HG03439 (cell line): ENCODE measurements at regions not wholly inside any gene's neighbourhood (a gene's known extent, or its start where the extent isn't known, plus 50 kb on each side); places are given as distances from the start of the nearest gene placed in this dataset.
A peak's percentile ranks its signal among the peaks of the same experiment; 100 is the strongest.

Experiments
- ATAC-seq: cut with Tn5 transposase; IDR thresholded peaks from one replicate; pipeline ENCODE4 v1.9.1; 2021; ENCODE audit warnings: mild to moderate bottlenecking, moderate library complexity; ENCODE audit not compliant: unreplicated experiment

DNA sequence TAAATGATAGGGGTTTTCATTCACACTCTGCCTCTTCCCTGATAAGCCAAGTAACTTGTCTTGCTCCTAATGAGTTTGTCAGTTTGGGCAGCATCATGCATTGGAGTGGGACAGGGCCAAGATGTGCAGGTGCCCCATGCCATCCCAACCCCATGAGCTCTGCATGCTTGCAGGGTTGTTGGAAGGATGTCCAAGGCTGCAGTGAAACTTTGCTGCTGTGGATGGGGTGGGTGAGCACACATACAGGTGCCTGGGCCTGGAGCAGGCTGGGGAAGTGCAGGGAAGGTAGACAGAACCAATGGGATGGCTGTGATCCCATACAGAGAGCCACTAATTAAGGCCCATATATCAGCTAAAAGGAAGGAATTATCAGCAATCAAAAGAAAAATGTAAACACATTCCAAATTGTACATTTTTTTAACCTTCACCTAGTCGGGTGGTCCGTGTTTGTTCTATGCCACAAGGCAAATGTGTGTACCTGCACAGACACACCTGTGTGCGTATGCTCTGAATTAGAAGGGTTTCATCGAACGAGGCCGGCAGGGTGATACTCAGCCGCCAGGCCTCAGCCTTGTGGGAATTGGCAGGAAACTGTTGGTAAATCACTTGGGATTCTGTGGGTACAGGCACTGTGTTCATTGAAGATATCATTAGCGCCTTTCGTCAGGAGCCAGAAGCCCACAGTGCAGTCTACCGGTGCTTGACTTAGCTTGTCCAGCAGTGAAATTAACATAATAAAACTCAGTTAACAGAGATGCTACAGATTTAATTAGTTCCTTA lies 342.9 kb downstream of the MYCN start:
- no peak for ATAC-seq

GRCh38 chr2:16282511-16282910 lies 342.2 kb downstream of the MYCN start:
- ATAC-seq, result no peak

DNA sequence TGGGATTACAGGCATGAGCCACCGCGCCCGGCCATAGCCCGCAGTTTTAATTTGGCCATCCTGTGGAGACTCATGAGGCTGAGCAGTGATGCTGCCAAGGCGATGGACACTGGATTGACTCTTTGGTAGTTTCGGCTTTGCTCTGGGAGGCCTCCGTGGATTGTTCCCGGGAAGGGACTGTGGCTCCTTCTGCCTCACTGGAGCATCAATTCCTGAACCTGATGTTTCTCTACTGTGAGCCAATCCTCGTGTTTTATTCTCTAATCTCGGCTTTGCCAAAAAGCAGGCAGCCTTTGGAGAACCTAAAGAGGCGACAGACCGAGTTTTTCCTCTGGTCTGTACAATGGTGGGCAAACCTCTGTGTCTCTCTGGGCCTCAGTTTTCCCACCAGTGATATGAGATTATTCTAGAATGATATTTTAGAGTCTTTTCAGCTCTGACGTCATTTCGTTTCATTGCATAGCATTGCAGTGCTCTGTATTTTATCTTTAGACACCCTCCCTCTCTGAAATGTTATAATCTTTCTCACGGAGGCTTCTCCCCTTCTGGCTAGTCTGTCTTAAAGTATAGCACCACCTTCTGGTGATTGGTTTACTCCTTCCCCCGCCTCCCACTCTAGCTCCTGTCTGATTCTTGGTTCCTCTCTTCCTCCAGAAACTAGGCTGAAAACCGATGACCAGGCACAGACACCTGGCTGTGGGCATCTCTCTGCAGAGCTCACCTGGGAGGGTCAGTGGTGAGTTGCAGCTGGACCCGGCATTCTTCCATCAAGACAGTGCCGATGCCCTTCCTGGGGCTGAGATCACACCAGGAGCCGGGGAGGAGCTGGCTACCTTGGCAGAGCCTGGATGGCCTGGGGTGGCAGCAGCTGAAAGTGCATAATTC lies 341.3 kb downstream of the MYCN start:
- ATAC-seq, result peak; percentile 58

- ATAC-seq, result no peak
Measured at GRCh38 chr2:16280081-16280480, 339.7 kb downstream of the MYCN start.

- no peak for ATAC-seq
Measured at GRCh38 chr2:16279641-16280040, 339.3 kb downstream of the MYCN start.

DNA sequence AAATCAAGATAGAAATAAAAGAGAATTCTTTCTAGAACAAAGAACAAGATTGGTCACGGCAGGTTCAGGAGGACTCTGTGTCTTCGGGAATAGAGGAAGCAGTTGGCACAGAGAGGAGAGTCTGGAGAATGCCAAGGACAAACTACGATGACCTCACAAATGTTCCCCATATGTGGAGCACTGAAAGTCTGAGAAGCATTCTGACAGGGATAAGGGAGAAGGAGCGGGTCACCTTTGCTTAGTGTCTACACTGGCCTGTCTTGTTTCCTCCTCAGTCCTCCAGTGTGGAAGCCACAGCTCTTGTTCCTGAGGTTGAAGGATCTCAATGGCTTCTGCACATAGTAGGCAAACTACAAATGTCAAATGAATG lies 338.8 kb downstream of the MYCN start:
- ATAC-seq, result no peak

- no peak for ATAC-seq
Measured at GRCh38 chr2:16278421-16279200, 338.3 kb downstream of the MYCN start.

- ATAC-seq, result no peak
Measured at GRCh38 chr2:16277117-16277516, 336.8 kb downstream of the MYCN start.

- no peak for ATAC-seq
Measured at GRCh38 chr2:16275661-16276060, 335.3 kb downstream of the MYCN start.

- ATAC-seq, result no peak
Measured at GRCh38 chr2:16275131-16275530, 334.8 kb downstream of the MYCN start.

DNA sequence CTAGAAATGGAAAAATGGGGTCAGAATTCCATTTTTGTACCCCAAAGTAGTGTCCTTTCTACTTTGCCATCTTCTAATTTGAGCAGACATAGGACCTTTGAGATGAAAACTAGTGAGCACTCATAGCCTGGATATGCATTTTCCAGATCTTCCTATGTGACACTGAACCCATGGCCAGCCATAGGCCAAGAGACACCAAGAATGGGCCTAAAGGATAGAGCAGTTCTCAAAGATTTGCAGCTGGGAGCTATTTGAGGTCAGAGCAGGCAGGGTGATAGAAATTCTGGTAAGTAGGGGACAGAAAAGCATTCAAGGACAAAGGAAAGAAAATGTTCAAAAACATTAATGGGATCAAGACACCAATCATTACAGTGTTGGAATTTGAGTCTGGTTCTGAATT lies 332.8 kb downstream of the MYCN start:
- ATAC-seq, result no peak

GRCh38 chr2:16272038-16272788 lies 331.9 kb downstream of the MYCN start:
- no peak for ATAC-seq

- ATAC-seq, result no peak
Measured at GRCh38 chr2:16271231-16271896, 331.0 kb downstream of the MYCN start.

GRCh38 chr2:16270441-16270840 lies 330.1 kb downstream of the MYCN start:
- ATAC-seq, result no peak

DNA sequence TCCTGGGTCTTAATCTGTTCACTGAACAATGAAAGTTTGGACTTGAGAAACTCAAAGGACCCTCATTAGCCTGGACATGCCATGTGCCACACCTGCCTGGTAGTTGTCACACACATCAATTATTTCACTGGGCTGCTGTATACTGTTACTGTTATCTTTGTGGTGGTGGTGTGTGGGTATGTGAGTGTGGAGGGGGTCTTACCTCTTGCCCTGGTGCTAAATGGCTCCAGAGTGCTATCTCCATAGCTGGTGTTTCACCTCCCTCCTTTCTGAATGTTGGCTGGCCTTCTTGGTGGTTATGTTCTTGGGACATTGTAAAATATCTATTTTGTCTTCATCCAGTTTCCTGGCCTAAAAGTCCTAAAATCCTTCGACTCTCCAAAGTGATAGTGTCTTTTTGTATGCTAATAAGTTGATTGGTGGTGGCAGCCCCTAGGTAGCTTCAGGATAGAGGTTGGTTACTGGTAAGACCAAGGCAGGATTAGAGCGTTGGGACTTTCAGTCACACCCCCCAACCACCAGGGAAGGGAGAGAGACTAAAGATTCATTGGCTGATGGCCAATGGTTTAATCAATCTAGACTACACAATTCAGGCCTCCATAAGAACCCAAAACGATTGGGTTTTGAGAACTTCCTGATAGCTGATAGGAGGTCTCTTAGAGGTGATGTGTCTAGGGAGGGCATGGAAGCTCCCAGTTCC lies 328.1 kb downstream of the MYCN start:
- no peak for ATAC-seq

GRCh38 chr2:16266571-16266970 lies 326.2 kb downstream of the MYCN start:
- no peak for ATAC-seq

- ATAC-seq, result no peak
Measured at GRCh38 chr2:16264931-16265540, 324.7 kb downstream of the MYCN start.

DNA sequence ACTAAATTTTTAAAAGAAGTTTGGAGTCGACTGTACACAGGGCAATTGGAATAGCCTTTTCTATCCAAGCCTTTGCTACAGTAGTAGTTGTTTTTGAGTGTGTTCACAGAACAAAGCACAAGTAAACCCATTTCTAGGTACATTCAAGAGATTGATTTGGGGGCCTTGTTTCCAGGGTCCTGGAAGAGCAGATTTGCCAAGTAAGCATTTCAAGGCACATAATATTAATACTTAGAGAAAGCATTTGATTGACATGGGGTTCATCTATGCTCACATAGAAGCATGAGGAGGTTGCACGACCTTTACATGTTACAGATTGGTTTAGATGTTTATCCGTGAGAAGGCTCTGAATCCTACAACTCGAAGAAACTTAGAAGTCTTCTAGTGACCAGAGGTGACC lies 324.1 kb downstream of the MYCN start:
- ATAC-seq, result no peak

- ATAC-seq, result no peak
Measured at GRCh38 chr2:16263241-16263890, 323.0 kb downstream of the MYCN start.
